K562 (cell line): ENCODE measurements at regions not wholly inside any gene's neighbourhood (a gene's known extent, or its start where the extent isn't known, plus 50 kb on each side); places are given as distances from the start of the nearest gene placed in this dataset.

Experiments
- ATAC-seq: fragments of 200-7000 bp; cut with Tn5 transposase; 3 replicates; pipeline ENCODE4 v1.9.1; 2020; ENCODE audit warnings: moderate library complexity
- BruUV-seq: library from RNA; stranded (reverse); fragments of 400-500 nt; replicated peaks from 2 replicates; lab custom pipeline; 2021; lab: Mats Ljungman, UMichigan
- CTCF ChIA-PET: fragments of 300-600 bp; formaldehyde crosslinking; extraction: SDS; loops from one replicate; lab custom pipeline; 2021; ENCODE audit warnings: low intra/inter-chr PET ratio; lab: Yijun Ruan, JAX
- POLR2A ChIA-PET: fragments of 300-600, 350-650 bp; sonication (Branson Sonifier 250); formaldehyde crosslinking; extraction: SDS; loops from one replicate; lab custom pipeline; 2021; ENCODE audit warnings: antibody characterized with exemption, inconsistent platforms; lab: Yijun Ruan, JAX
- DNase-seq, 4 experiments: peaks; one replicate each; pipeline versions ENCODE4 v3.0.0 to v3.0.0-alpha.2; 2011 to 2018; ENCODE audit warnings: low spot score in 3 of 4, mixed read lengths in 3 of 4; ENCODE audit errors: extremely low read depth in 1 of 4
- FAIRE-seq: peaks from 2 replicates; lab custom pipeline; 2011; peaks lifted over from hg19 to GRCh38; lab: Jason Lieb, UNC
- H2AFZ ChIP-seq: 2 replicates; pipeline ENCODE4 v1.6.0; 2011; ENCODE audit warnings: low read depth, low read length, control low read depth, inconsistent platforms
- H3K27ac ChIP-seq: fragments of 200-600 bp; 3 replicates; pipeline ENCODE4 v1.8.0; 2011; ENCODE audit warnings: low read depth, mild to moderate bottlenecking, control low read depth, inconsistent platforms, low read length, moderate library complexity, mixed read lengths; ENCODE audit errors: extremely low read depth
- H3K27me3 ChIP-seq, 2 experiments: fragments of 300-600 bp in 1 of 2; 2 replicates in 1 of 2; 3 replicates in 1 of 2; pipeline versions ENCODE4 v1.6.0 to v1.8.0; 2011; ENCODE audit warnings: inconsistent platforms in 2 of 2, low read length in 2 of 2, mild to moderate bottlenecking in 1 of 2, mixed read lengths in 1 of 2, moderate library complexity in 1 of 2; ENCODE audit not compliant: control insufficient read depth in 2 of 2, insufficient read depth in 2 of 2
- H3K36me3 ChIP-seq: fragments of 300-600 bp; 3 replicates; pipeline ENCODE4 v1.8.0; 2011; ENCODE audit warnings: mild to moderate bottlenecking, low read length, inconsistent platforms; ENCODE audit not compliant: control insufficient read depth, insufficient read depth
- H3K4me1 ChIP-seq, 2 experiments: fragments of 200-600 bp in 1 of 2; replicated peaks in 1 of 2; 2 replicates in 1 of 2; 3 replicates in 1 of 2; pipeline versions ENCODE4 v1.5.1 to v1.8.0; 2011; ENCODE audit warnings: inconsistent platforms in 2 of 2, low read length in 2 of 2, mild to moderate bottlenecking in 1 of 2, mixed read lengths in 1 of 2, moderate library complexity in 1 of 2; ENCODE audit not compliant: control insufficient read depth in 2 of 2, insufficient read depth in 2 of 2
- H3K4me2 ChIP-seq: 2 replicates; pipeline ENCODE4 v1.6.1; 2011; ENCODE audit warnings: low read length, control low read depth, inconsistent platforms, mixed read lengths; ENCODE audit not compliant: insufficient read depth
- H3K4me3 ChIP-seq: fragments of 200-600 bp; sonication (generic), shearing (Covaris generic); 2 replicates; pipeline ENCODE4 v1.5.1; 2016; ENCODE audit warnings: control low read depth, inconsistent platforms
- H3K79me2 ChIP-seq: fragments of 200-600 bp; 3 replicates; pipeline ENCODE4 v1.8.0; 2011; ENCODE audit warnings: low read length, inconsistent platforms; ENCODE audit not compliant: control insufficient read depth, insufficient read depth
- H3K9ac ChIP-seq, 2 experiments: 2 replicates each; pipeline versions ENCODE4 v1.6.0 to v1.6.1; 2011; ENCODE audit warnings: low read depth in 2 of 2, low read length in 2 of 2, control low read depth in 1 of 2, inconsistent platforms in 1 of 2, mild to moderate bottlenecking in 1 of 2, mixed read lengths in 1 of 2; ENCODE audit not compliant: insufficient read depth in 1 of 2
- H3K9me1 ChIP-seq: one replicate; pipeline ENCODE4 v1.6.0; 2011; ENCODE audit warnings: inconsistent platforms, mild to moderate bottlenecking, low read length, moderate library complexity; ENCODE audit not compliant: control insufficient read depth, insufficient read depth
- H3K9me3 ChIP-seq: replicated peaks from 2 replicates; pipeline ENCODE4 v1.5.1; 2011; ENCODE audit warnings: low read depth, low read length, inconsistent platforms; ENCODE audit not compliant: control insufficient read depth, insufficient read depth
- H4K20me1 ChIP-seq: replicated peaks from 2 replicates; pipeline ENCODE4 v1.6.1; 2011; ENCODE audit warnings: low read length, inconsistent platforms, mixed read lengths; ENCODE audit not compliant: control insufficient read depth, insufficient read depth
- ATF3 ChIP-seq, 2 experiments: fragments of 450-650 bp in 1 of 2; sonication (generic) in 1 of 2; formaldehyde crosslinking in 1 of 2; IDR thresholded peaks in 1 of 2; conservative IDR thresholded peaks in 1 of 2; 2 replicates each; pipeline versions ENCODE4 v1.6.1 to v1.8.1; 2016 to 2023; ENCODE audit warnings: mild to moderate bottlenecking in 2 of 2, moderate library complexity in 2 of 2, inconsistent platforms in 1 of 2, missing genetic modification reagents in 1 of 2
- CBFB ChIP-seq: sonication (generic); formaldehyde crosslinking; IDR thresholded peaks from 2 replicates; pipeline ENCODE4 v1.4.0; 2020; ENCODE audit warnings: mild to moderate bottlenecking, missing genetic modification reagents
- COPS2 ChIP-seq: fragments of 450-650 bp; conservative IDR thresholded peaks from 2 replicates; pipeline ENCODE4 v1.6.1; 2016; ENCODE audit warnings: mild to moderate bottlenecking, moderate library complexity
- MAFG ChIP-seq: fragments of 450-650 bp; conservative IDR thresholded peaks from 2 replicates; pipeline ENCODE4 v1.6.1; 2016; ENCODE audit warnings: missing genetic modification characterization, missing compliant biosample characterization
- MLX ChIP-seq, 2 experiments: fragments of 450-650 bp in 1 of 2; sonication (generic) in 1 of 2; formaldehyde crosslinking; conservative IDR thresholded peaks; 2 replicates each; pipeline versions ENCODE4 v1.4.0 to v1.8.1; 2020 to 2022; ENCODE audit warnings: mild to moderate bottlenecking in 1 of 2, missing genetic modification reagents in 1 of 2
- NUFIP1 ChIP-seq: fragments of 450-650 bp; IDR thresholded peaks from 2 replicates; pipeline ENCODE4 v1.6.1; 2018; ENCODE audit not compliant: partially characterized antibody
- PTTG1 ChIP-seq: fragments of 450-650 bp; IDR thresholded peaks from 2 replicates; pipeline ENCODE4 v1.6.1; 2016; ENCODE audit warnings: low read depth, mild to moderate bottlenecking, missing genetic modification characterization, missing compliant biosample characterization
- ZBTB9 ChIP-seq: fragments of 450-650 bp; formaldehyde crosslinking; IDR thresholded peaks from 2 replicates; pipeline ENCODE4 v1.4.0; 2020; ENCODE audit warnings: mild to moderate bottlenecking, moderate library complexity
- ZFP30 ChIP-seq: fragments of 250-450 bp; sonication (Bioruptor Pico); IDR thresholded peaks from 2 replicates; pipeline ENCODE4 v1.8.0; 2022; ENCODE audit warnings: moderate library complexity, mild to moderate bottlenecking, inconsistent platforms, borderline replicate concordance
- ZNF133 ChIP-seq: fragments of 250-450 bp; sonication (Bioruptor Pico); IDR thresholded peaks from 2 replicates; pipeline ENCODE4 v1.4.0; 2020; ENCODE audit warnings: mild to moderate bottlenecking
- ZNF766 ChIP-seq: fragments of 200-800 bp; sonication (Bioruptor generic); conservative IDR thresholded peaks from 2 replicates; pipeline ENCODE4 v1.6.1; 2016; ENCODE audit warnings: missing genetic modification characterization, missing compliant biosample characterization
- ZNF830 ChIP-seq: fragments of 250-450 bp; sonication (Bioruptor Pico); IDR thresholded peaks from 2 replicates; pipeline ENCODE4 v1.5.0; 2021; ENCODE audit warnings: mild to moderate bottlenecking
- WGBS: fragments of 100-300 bp; shearing (Covaris generic); methylation state at CpG from one replicate; pipeline ENCODE4 v1.1.6; 2016; ENCODE audit warnings: low coverage, mixed read lengths; ENCODE audit not compliant: insufficient coverage; ENCODE audit errors: missing lambda C conversion rate; 5-methylcytosine and 5-hydroxymethylcytosine counted together
- in situ Hi-C: fragments of 300-500 bp; cut with MboI; formaldehyde crosslinking; loops from 4 replicates; pipeline ENCODE4 v1.15.0; 2018; ENCODE audit warnings: inconsistent platforms, mixed read lengths
- intact Hi-C: fragments of 100-400 bp; cut with micrococcal nuclease; formaldehyde crosslinking; loops from 2 replicates; pipeline ENCODE4 v1.14.2; 2022

GRCh38 chr21:43274022-43274945 lies 105.5 kb downstream of the CRYAA start:
- peaks cover 63 to 99% of the 10 kb centered on the region in 2 experiments for H3K27me3 ChIP-seq
- BruUV-seq: no TSS peak
- no peaks in the 10 kb centered on the region for H3K9me3 ChIP-seq
- CTCF ChIA-PET: no interaction called here
- in situ Hi-C loops: no loop called here
- WGBS: under 1% methylated on average over 19 of the region's 21 CpGs
- H3K4me1 ChIP-seq: peaks cover 0 to 13% of the 10 kb centered on the region in 2 experiments; a peak in 2 of 5 replicates
- no peak overlapping the region for H3K4me2 ChIP-seq
- ATAC-seq: no peak
- peaks cover 20% of the 10 kb centered on the region; the same call in 1 of the 2 replicates for H4K20me1 ChIP-seq
- H3K9me1 ChIP-seq: no peaks in the 10 kb centered on the region
- FAIRE-seq: no peak
- intact Hi-C loops: no loop called here
- H3K36me3 ChIP-seq: no peaks in the 10 kb centered on the region
- DNase-seq: no peak
- no peak overlapping the region for H2AFZ ChIP-seq
- no peak overlapping the region for H3K9ac ChIP-seq
- no peak for TF ChIP-seq ZBTB9 (CRISPR knock-in tag)
- TF ChIP-seq NUFIP1: no peak
- TF ChIP-seq, all 486 proteins: peak for 0
- no peak overlapping the region for H3K4me3 ChIP-seq
- no peaks in the 10 kb centered on the region for H3K79me2 ChIP-seq
- no peak overlapping the region for H3K27ac ChIP-seq
- POLR2A ChIA-PET: no interaction called here

- Histone ChIP-seq H3K4me3 (no peak overlapping the region), H3K9me1 (no peaks in the 10 kb centered on the region), H3K27me3 (peaks cover 58 to 99% of the 10 kb centered on the region in 2 experiments), H3K4me2 (no peak overlapping the region), H4K20me1 (peaks cover 20% of the 10 kb centered on the region; the same call in 1 of the 2 replicates), H3K27ac (no peak overlapping the region), H3K36me3 (no peaks in the 10 kb centered on the region), H3K9ac (no peak overlapping the region), H3K79me2 (no peaks in the 10 kb centered on the region), H3K9me3 (no peaks in the 10 kb centered on the region), H3K4me1 (peaks cover 0 to 8% of the 10 kb centered on the region in 2 experiments; a peak in 1 of 5 replicates), H2AFZ (no peak overlapping the region)
- ATAC-seq: no peak
- no peak for DNase-seq
- intact Hi-C loops (no loop called here), in situ Hi-C loops (no loop called here)
- ChIA-PET POLR2A (interaction anchor here (0.6 kb wide), 1 partner anchor 15 kb away, joined by 3 read pairs; no protein-coding TSS in a partner anchor), CTCF (no interaction called here)
- WGBS: 2% methylated on average over 9 of the region's 9 CpGs
- no peak for FAIRE-seq
- no TSS peak for BruUV-seq
- no peak for TF ChIP-seq CBFB (CRISPR knock-in tag)
- TF ChIP-seq ZNF830 (CRISPR knock-in tag): no peak
- no peak for TF ChIP-seq ZNF133 (CRISPR knock-in tag)
- TF ChIP-seq ZFP30 (CRISPR knock-in tag): no peak
- no peak for TF ChIP-seq PTTG1 (tag)
- no peak for TF ChIP-seq COPS2
- TF ChIP-seq ATF3 (IDR thresholded peaks at IDR 0.05): no peak
- no peak for TF ChIP-seq ATF3 (CRISPR knock-in tag; conservative IDR thresholded peaks at IDR 0.05)
- TF ChIP-seq MAFG: no peak
- TF ChIP-seq ZNF766 (CRISPR knock-in tag): no peak
- TF ChIP-seq MLX (CRISPR knock-in tag; conservative IDR thresholded peaks at IDR 0.05): no peak
Measured at GRCh38 chr21:43273708-43274021, 104.9 kb downstream of the CRYAA start.
